Islet precursor cell (in vitro differentiated cells): ENCODE measurements at regions not wholly inside any gene's neighbourhood (a gene's known extent, or its start where the extent isn't known, plus 50 kb on each side); places are given as distances from the start of the nearest gene placed in this dataset.

Experiments used
- DNase-seq: peaks from one replicate; pipeline ENCODE4 v3.0.0-alpha.2; 2018

GRCh38 chr15:35596285-35596684, 50.3 kb upstream of the DPH6 start:
- DNase-seq, result no peak

DNA sequence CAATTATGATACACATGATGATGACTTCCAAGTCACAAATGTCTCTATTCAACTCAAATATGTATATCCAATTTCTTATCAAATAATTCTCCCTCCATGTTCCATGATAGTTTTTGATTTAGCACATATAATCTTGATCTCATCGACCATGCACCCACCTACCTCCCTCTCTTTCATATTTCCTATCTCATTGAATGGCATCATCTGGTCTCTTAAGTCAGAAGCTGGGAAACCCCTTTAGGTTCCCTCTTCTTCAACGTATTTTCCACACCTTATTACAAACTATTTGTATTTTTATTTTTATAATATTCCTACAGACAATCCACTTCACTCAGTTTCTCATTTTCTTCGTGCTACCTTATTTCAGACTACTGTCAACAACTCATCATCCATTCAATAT, 56.9 kb upstream of the DPH6 start:
- DNase-seq, result no peak

DNA sequence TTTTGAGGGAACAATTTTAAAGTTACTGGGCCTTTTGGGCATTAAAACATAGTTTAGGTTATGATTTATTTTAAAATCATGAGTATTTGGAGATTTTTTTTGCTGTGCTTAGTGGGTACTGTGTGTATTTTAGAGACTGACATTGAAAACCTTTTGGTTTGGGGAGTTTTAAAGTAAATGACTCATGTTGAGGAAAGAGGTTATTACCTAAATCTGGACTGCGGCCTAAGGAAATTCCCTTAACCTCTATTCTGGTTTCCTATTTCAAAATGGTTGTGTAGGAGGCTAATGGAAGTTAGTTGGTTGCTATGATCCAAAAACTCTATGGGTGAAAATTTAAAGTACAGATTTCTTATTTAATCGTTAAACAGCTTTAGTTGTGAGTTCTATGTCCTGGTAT, 57.3 kb upstream of the DPH6 start:
- DNase-seq, result no peak

- DNase-seq, result no peak
These were observed 57.9 kb upstream of the DPH6 start for GRCh38 chr15:35603856-35604255.

GRCh38 chr15:35605764-35606449, 59.9 kb upstream of the DPH6 start:
- no peak for DNase-seq

DNA sequence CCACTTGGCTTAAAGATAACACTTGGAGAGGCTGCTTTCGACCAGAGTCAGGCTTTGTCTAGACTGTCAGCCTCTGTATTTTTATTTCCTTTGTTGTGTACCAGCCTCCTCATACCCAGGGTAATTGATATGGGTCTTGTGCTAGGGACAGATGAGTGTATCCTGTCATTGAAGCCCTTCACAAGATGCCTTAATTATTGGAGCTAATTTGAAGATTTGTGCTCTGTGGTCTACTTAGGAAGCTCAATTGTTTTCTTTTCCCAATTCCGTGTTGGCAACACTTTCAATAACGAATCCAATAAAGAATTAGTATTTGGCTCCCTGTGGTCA, 60.5 kb upstream of the DPH6 start:
- no peak for DNase-seq

DNA sequence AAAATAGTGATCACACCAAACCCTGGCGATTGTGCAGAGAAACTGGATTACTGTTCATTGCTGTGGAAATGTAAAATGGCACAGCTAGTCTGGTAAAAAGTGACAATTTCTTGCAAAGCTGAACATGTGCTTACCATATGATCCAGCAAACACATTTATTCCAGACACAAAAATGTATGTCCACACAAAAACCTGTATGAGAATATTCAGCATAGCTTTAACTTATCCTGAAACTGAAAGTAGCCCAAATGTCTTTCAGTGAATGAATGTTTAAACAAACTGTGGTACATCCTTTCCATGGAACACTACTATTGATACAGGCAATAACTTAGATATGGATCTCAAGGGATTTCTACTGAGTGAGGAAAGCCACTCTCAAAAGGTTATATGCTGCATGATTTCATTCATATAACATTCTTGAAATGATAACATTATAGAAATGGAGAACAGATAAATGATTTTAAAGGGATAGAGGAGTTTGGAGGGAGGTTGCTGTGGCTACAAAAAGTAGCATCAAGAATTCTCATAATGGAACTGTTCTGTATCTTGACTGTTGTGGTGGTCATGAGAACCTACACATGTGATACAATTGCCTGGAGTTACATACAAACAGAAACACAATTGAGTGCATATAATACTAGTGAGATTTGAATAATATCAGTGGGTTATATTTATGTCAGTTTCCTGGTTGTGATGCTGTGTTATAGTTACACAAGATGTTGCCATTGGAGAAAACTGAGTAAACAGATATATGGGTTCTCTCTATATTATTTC, 70.7 kb upstream of the DPH6 start:
- DNase-seq, result no peak

DNA sequence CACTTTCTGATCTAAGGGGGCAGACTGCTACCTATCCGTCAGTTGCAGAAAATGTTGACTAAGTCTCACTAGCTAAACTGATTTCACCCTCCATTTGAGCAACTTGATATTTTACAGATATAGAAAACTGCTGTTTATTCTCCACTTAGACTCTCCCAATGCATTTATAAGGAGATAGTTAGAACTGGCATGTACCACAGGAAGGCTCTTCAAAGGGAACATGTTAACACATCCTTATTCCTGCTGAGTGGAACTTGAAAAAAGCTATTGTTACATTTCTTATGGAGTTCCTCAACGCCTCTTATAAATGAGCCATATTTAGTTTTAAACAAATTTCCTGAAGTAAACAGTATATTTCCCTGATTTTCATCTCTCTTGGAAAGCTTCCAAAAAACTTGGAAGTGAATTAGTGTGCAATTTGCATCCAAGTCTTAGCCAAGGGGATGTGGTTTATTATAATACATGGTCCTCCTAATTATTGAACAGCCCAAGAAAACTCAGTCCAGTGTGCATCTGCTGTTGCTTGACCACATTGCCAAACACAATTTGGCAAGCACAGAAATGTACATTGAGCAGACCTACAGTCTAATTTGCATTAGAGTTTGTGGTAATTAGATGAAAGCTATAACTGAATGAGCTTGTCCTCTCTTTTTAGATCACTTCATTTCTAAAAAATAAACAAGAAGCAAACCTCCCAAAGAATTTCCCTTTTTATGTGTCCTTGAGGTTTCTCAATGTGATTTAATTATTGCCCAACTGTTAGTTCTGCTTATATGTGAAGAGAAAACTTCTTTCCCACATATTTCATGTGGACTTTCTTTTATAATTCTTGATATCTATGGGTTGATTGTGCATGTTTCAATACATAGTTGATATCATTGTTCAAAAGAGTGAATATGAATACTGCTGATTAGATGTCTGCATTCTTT, 72.6 kb upstream of the DPH6 start:
- no peak for DNase-seq

GRCh38 chr15:35622641-35623340, 76.8 kb upstream of the DPH6 start:
- DNase-seq, result no peak

DNA sequence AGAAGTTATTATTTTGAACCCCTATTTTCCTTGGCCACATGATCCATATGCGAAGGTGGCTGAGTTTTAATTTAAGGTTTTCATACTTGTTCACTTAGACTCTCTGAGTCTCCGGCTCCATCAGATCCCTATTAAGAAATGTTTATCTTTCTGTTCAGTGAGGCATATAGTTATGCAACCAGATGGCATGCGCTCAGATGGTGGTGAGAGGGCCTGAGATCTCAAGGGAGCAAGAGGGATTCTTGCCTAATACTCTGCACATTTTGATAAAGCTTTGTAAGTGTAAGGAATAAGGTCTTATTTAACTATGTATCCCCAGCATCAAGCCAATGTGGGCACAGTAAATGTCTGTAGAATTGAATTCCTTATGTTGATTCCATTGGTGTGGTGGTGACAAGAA, 78.9 kb upstream of the DPH6 start:
- no peak for DNase-seq

DNA sequence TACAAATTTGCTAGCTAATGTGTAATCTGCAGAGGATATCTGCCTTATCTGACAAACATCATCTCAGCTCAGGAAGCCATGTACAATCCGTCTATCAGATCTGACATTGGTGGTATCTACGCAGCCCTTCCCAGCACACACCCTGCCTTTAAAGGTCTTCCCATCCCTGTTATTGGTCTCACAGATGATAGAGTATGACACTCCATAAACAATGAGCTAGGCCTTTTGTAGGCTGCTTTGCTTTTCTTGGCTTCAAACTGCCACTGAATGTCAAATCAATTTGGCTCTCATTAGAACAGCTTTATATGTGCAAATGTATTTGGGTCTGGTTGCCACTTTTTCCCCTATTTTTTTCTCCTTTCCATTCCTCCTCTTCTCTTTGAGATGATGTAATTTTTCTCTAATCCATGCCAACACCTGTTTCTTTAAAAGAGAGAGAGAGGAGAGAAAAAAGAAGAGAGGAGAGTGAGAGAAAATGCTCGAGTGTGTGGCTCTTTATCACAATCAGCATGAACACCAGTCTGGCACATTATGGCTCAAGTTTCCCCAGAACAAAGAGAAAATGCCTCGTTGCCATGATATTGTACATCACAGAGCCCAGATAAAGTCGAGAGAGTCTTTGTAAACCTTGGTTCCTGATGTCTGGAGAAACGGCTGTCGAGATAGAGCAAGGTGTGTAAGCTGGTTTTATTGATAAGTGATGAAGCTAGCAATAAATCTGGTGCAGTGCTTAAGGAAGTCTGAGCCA, 80.8 kb upstream of the DPH6 start:
- DNase-seq, result no peak

GRCh38 chr15:35627696-35628095, 81.7 kb upstream of the DPH6 start:
- DNase-seq, result no peak

- no peak for DNase-seq
These were observed 83.8 kb upstream of the DPH6 start for GRCh38 chr15:35629766-35630165.

- no peak for DNase-seq
These were observed 84.6 kb upstream of the DPH6 start for GRCh38 chr15:35630532-35630931.

GRCh38 chr15:35630985-35631384, 85.0 kb upstream of the DPH6 start:
- no peak for DNase-seq

DNA sequence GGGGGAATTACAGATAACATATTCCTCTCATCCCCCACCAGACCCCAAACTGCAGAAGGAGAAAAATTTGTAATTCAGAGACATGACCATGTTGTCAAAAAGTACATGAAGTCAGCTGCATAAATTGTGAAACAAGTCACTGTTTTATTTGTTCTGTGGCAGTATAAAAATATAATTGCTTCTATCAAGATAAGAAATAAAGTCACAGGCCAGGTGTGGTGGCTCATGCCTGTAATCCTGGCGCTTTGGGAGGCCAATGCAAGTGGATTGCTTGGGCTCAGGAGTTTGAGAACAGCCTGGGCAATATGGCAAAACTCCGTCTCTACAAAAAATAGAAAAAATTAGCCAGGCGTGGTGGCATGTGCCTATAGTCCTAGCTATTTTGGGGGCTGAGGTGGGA, 87.7 kb upstream of the DPH6 start:
- DNase-seq, result no peak

GRCh38 chr15:35646790-35647189, 100.8 kb upstream of the DPH6 start:
- no peak for DNase-seq

- no peak for DNase-seq
These were observed 101.3 kb upstream of the DPH6 start for GRCh38 chr15:35647303-35647702.

DNA sequence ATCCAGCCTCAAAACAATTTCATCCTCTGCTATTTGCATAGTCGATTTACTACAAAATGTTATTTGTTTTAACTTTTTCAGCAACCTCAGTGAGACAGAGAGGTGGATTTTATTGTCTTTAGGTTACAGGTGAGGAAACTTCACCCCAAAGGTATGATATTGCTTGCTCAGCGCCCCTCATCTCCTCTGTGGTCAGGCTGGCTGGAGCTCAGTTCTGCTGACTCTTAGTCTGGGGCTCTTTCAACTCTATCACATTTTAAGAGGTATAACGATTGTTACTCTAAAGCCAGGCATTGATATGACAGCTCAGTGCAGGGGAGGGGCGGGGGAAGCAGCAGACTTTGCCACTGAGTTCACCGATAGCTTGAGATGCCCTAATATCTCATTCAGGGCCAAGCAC, 103.0 kb upstream of the DPH6 start:
- no peak for DNase-seq

GRCh38 chr15:35649575-35649974, 103.6 kb upstream of the DPH6 start:
- DNase-seq, result no peak

DNA sequence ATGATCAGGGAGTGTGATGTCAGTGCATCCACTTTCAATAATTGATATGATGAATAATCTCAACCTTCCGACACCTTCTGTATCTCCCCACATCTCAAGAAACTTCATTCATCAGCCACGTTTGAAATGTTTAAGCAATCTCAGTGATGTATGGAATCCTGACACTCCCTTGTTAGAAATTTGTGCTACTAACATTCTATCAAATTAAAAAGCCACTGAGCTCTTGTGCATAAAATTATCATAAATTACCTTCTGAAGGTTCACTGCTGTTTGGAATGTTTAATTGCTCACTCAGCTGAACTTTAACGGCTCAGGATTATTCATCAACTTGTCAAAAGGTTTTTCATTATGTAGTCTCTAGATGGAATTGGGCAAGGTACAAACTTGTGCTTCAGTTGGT, 108.4 kb upstream of the DPH6 start:
- no peak for DNase-seq

- DNase-seq, result no peak
These were observed 111.8 kb upstream of the DPH6 start for GRCh38 chr15:35657679-35658311.
